ENCODE measurements at regions not wholly inside any gene's neighbourhood (a gene's known extent, or its start where the extent isn't known, plus 50 kb on each side); places are given as distances from the start of the nearest gene placed in this dataset.

DNA sequence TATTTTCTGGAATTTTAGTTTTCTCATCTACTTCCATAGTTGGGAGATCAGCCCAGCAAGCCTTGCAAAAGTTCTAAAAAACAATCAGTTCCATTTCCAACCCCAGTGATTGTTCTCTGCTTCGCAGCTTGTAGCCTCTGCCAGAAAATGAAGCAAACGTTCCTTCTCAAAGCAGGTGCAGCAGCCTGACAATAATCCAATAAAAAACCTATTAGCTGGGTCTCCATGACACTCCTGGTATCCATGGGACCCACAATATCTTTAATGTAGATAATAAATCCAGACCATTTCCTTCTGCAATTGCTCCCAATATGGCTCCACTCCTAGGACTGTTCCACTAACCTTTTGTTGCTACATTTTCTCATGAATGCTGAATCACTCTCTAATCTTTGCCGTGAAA lies 140.8 kb upstream of the SETBP1 start:
- H3K4me3 ChIP-seq (ENCODE audit: low read depth, low read length): no peak overlapping the region
- TF ChIP-seq, protein P1, sequence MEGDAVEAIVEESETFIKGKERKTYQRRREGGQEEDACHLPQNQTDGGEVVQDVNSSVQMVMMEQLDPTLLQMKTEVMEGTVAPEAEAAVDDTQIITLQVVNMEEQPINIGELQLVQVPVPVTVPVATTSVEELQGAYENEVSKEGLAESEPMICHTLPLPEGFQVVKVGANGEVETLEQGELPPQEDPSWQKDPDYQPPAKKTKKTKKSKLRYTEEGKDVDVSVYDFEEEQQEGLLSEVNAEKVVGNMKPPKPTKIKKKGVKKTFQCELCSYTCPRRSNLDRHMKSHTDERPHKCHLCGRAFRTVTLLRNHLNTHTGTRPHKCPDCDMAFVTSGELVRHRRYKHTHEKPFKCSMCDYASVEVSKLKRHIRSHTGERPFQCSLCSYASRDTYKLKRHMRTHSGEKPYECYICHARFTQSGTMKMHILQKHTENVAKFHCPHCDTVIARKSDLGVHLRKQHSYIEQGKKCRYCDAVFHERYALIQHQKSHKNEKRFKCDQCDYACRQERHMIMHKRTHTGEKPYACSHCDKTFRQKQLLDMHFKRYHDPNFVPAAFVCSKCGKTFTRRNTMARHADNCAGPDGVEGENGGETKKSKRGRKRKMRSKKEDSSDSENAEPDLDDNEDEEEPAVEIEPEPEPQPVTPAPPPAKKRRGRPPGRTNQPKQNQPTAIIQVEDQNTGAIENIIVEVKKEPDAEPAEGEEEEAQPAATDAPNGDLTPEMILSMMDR (IDR thresholded peaks at IDR 0.05; ENCODE audit: low read depth, low read length): no peak

DNA sequence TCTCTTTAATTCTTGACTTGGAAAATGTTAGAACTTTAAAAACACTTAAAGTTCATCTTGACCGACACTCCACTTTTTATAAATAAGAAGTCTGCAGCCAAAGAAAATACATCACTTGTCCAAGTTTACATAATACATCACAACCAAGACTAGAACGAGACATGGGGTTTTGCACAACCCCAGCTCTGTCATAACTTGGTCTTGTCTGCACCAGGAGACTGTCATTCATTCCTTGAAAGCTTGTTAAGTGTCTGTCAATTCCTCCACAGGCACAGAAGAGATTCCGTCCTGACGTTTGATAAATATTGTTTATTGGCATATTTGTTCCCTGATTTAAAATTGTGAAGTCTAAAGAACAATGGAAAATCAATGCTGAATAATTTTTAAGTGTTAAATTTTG lies 139.5 kb upstream of the SETBP1 start:
- no peak overlapping the region for H3K4me3 ChIP-seq (ENCODE audit: low read depth, low read length)
- TF ChIP-seq, protein P1 (IDR thresholded peaks at IDR 0.05; ENCODE audit: low read depth, low read length): no peak

DNA sequence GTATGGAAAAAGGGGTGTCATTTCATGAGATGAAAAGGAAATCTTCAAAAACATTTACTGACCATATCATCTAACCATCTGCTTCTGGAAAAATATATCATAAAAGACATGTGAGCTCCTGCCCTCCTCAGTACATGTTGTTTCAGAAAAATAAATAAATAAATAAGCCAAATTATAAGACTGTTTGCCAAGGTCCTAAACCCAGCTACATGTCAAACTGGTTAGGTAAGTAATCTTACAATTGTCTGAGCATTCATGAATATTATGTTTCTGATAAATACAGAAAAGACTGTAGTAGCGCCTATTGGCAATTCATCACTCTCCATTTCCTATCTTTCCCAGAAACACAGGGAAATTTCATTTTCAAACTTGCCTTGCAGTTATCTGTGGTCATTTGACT lies 138.9 kb upstream of the SETBP1 start:
- H3K4me3 ChIP-seq (ENCODE audit: low read depth, low read length): no peak overlapping the region
- TF ChIP-seq, protein P1 (IDR thresholded peaks at IDR 0.05; ENCODE audit: low read depth, low read length): no peak

DNA sequence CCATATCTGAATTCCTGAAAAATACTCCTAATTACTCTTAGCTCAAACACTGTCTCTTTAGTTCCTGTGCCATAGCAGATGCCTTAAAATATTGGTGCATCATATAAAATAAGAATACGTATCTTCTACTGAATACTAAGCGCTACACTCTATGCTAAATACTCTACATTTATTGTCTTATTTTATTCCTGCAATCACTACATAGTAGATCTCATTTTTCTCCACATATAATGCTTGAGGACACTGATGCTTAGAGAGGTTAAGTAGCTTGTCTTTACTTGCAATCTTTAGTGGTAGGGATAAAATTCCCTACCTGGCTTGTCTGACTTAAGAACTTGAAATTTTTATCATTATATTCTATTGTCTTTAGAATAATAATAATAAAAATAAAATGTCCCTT lies 137.3 kb upstream of the SETBP1 start:
- no peak overlapping the region for H3K4me3 ChIP-seq (ENCODE audit: low read depth, low read length)
- TF ChIP-seq, protein P1 (IDR thresholded peaks at IDR 0.05; ENCODE audit: low read depth, low read length): no peak

DNA sequence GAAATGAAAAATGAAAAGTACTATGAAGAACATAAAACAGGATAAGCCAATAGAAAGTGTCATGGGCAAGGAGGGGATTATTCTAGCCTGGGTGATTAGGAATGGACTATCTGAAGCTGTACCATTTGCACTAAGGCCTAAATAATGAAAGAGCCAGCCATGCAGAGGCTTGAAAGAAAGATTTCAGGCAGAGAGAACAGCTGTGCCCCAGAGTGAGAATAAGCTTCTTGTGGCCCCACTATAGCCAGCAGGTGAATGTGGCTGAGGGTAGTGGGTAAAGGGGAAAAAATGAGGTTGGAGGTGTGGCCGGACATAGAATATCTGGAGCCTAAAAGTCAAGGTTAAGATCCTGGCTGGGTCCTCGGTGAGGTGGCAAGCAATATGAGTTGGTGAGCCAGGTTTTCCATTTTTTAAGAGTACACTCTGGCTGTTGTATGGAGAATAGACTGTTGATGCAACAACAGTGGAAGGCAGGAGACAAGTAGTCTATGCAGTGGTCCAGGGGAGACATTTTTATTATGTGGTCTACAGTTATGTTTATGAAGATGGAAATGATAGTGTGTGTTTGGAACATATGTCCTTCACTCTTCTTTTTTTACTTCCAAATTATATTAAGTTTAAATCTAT lies 135.2 kb upstream of the SETBP1 start:
- TF ChIP-seq, protein P1 (IDR thresholded peaks at IDR 0.05; ENCODE audit: low read depth, low read length): no peak
- H3K4me3 ChIP-seq (ENCODE audit: low read depth, low read length): no peak overlapping the region

DNA sequence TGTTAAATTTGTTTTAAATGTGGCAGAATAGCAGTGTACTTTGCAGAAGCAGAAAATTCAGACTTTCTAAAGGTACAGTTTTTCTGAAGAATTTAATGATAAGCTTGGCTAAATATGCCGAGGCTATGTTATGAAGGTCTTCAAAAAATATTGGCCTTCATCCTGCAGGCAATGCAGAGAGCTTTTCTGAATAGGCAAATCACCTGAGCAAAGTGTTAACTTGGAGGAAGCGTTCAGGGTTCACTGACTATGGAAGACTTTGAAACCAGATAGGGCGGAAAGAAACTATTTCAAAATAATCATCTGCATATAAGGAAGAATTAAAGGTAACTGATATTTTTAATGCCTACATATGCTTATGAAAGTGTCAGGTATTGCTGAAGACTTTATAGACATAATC lies 133.7 kb upstream of the SETBP1 start:
- TF ChIP-seq, protein P1 (IDR thresholded peaks at IDR 0.05; ENCODE audit: low read depth, low read length): no peak
- H3K4me3 ChIP-seq (ENCODE audit: low read depth, low read length): no peak overlapping the region

DNA sequence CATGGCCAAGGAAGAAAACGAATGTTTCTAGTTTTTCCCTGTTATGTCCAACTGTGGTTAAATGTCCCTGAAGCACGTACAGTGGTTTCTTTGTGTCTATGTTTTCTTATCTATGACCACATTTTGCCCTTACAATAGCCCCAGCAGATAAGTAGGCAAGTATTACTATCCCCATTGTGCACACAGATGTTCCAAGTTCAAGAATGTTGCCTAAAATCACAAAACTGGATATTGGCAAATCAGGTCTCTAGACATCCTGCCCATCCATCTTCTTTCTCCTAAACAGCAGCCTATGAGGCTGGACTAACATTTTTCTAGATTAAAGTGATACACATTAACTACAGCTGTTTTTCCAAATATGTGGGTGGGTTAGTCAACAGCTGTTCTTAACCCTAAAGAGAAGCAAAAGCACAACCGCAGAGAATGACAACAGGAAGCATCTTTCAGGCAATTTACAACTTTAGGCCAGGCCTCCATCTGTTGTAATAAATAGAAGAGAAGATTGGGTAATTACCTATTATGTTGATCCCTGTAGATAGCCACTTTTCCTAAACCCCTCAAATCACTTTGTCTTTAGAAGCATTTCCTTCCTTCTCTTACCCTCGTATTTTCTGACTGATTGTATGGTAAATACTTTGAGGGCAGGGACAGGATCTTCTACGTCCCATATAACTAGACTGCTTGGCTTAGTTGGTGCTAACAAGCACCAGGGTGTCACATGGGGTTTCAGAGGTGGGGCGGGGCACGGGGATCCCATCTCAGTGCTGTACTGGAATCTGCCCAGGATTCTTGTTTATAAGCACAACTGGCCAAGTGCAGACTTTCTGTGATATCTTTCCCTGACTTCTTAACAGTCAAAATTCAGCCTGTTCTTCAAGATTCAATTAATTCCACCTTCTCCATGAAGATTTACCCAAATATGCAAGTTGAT lies 132.1 kb upstream of the SETBP1 start:
- no peak overlapping the region for H3K4me3 ChIP-seq (ENCODE audit: low read depth, low read length)
- TF ChIP-seq, protein P1 (IDR thresholded peaks at IDR 0.05; ENCODE audit: low read depth, low read length): no peak
